HG03378 (cell line): ENCODE measurements at regions not wholly inside any gene's neighbourhood (a gene's known extent, or its start where the extent isn't known, plus 50 kb on each side); places are given as distances from the start of the nearest gene placed in this dataset.
A peak's percentile ranks its signal among the peaks of the same experiment; 100 is the strongest.

Source experiments
- ATAC-seq: cut with Tn5 transposase; IDR thresholded peaks from one replicate; pipeline ENCODE4 v1.9.1; 2021; ENCODE audit warnings: mild to moderate bottlenecking, moderate library complexity; ENCODE audit not compliant: unreplicated experiment

DNA sequence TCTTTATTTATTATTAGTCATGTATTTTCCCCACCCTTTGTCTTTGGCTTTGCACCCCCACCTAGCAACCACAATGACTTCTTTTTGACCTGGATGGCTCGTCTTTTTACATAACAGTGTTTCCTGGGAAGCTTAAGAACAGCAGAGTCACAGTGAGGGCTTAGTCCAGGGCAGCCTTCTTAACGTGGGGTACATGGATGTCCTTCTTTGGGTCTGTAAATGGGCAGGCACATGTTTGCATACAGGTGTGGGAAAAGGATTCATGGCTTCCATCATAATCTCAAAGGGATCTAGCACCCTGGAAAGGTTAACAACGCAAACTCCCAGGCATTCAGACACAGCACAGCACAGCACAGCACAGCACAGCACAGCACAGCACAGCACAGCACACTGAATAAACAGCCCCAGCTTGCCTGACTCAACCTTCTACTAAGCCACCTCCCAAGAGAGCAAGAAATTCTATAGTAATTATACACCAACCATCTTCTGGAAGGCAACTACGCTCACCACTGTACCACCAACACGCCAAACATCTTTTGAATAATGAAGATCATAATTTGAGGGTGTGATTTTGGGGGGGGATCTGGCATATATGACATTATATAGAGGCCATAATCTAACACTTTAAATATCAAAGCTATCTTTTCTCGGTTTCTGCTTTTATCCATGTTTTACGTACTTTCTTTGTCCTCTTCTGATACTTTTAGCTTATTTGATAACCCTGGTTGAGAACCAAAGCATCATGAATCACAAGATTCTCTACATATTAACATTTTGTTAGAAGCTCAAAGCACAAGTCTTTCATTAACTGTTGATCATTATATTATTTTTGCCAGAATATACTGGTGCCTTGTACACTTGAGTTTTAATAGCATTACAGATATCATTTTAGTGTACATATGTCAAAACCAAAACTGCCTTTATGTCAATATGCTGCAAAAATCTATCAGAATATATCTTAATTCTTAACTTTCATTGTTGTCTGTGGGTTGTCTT, 177.2 kb upstream of the KLF14 start:
- no peak for ATAC-seq

DNA sequence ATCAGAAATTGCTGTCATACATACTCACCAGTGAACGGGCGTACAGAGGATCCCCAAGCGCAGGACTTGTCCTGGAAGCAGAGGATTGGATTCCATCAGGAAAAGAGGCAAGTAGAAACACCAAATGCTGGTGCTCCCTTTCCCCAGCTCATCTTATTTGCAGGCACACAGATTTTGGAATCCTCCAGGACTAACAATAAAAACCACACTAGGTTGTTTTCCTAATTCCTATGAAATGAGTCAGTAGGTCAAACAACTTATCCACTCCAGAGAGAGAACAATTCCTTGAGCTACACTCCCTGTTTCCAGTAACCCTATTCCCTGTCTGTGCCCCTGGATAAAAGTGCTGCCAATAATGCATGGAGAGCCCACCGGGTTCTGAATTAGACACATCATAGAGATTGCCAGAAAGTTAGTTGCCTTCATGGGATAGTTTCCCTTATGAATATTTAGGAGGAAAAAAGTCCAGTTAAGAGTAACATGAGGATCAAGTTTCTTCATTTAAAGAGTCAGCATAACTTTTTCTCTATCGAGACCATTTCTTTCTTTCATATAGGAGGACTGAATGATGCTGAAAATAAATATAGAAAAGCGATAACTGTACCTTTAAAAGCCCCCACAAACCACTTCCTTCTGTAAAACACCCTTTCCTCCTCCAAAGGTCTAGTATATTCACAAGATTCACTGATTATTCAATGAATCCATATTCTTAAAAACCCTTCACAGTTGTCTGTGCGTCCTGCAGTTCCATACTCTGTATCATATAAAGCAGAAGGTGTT, 178.3 kb upstream of the KLF14 start:
- ATAC-seq, result no peak

DNA sequence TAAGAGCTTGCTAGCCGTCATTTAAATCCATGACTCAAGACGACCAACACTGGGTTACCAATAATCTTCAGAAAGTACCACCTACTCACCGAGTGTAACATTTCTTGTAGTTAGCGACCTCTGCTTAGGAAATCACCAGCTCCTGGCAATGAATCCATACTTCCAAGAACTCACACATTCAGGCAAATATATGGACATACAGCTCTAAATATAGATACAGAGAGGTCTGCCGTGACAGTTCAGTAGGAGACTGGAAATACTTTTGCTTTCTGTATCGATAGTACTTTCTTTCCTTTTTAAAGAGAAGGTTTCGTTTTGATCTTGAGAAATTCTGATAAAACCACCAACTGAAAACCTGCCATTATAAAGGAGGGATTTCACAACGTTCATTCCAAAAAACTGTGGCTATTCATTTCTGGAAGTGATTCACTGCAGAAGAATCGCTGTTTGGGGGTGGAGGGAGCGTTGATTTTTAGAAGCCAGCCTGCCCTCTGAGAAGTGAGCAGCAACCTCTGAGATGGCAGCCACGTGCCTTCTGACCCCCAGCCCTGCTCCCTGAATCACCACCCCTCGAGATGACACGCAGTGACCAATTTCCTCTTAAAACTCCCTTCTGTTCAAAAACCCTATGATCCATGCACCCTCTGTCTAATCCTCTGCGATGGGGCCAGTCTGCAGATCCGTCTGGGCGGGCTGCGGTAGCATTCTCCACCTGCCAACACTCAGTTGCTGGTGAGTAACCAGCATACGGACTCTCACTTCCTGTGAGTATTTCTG, 179.0 kb upstream of the KLF14 start:
- ATAC-seq, result peak; percentile 87

DNA sequence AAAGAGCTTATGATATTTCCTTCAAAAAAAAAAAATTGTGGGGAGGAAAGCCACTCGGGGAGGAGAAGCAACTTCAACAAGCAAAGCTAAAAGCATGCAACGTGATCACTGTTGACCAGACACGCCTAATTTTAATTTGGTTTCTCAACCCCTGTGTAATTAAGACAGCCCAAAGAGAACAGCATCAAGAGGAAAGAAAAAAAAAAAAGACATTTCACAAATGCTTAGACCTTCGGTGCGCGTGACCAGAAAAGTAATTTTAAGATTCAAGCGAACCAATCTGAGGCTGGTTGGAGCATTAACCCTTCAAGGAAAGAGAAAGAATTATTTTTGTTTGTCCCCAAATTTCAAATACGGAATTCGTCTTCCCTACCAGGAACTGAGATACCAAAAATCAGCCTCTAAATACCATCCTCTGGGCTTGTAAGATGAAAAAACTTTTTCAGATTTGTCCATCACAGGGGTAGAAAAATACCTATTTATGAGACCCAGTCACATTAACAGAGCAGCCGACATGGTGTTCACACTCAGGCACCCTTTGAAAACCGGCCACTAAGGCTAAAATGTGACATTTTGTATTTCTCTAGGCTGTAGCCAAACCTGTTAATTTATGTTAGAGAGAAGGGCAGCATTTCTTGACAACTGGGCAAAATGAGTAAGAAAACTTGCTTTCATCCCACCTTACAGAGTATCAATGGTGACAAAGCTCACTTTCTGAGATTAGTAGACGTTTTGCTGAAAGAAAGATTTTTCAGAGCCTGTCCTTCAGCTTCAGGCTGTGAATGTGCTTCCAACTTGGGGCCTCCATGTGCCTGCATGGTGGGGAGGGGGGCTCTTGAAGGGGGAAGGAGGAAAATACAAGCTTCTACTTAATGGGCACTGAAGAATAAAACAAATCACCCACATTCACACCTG, 179.9 kb upstream of the KLF14 start:
- ATAC-seq, result no peak

DNA sequence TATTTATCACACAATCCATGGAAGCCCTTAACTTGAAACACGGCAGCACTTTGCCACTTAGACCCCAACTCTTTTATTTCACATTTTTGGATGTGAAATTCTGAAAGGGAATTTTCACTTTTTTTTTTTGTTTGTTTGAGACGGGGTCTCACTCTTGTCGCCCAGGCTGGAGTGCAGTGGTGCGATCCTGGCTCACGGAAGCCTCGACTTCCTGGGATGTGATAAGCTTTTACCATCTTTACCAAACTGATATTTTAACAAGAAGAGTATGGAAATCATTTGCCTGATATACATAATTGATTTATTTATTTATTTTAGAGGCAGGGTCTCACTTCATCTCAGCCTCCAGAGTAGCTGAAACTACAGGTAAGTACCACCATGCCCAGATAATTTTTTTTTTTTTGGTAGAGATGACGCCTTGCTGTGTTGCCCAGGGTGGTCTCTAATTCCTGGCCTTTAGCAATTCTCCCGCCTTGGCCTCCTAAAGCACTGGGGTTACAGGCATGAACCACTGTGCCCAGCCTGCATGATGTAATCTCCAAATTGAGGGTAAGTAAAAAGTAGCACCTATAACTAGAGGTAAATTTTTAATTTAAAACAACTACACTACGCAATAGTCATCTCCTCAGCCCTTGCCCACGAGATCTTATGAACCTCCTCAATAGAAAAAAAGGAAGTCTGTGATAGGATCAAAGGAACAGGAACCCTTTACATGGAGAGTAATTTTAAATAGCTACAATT, 180.7 kb upstream of the KLF14 start:
- ATAC-seq, result no peak

DNA sequence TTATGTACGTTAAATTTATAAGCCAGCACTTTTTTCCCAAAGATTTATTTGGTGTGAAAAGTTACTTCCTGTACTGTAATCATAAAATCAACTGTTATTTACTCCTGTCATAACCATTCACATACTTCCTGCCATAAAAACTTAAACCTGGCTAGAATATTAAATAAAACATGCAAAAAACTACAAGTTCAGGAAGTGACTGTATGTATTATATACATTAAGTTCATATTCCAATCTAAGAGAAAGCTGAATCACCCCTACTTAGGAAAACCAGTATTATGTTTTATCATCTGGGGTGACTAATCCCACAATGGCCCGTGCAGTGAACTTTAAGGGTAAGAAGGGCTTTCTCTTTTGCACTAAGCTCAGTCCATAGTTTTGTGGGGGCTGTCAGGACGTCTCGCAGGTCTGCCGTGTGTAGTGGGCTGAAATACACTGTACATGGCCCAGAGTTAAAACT, 183.7 kb upstream of the KLF14 start:
- no peak for ATAC-seq

DNA sequence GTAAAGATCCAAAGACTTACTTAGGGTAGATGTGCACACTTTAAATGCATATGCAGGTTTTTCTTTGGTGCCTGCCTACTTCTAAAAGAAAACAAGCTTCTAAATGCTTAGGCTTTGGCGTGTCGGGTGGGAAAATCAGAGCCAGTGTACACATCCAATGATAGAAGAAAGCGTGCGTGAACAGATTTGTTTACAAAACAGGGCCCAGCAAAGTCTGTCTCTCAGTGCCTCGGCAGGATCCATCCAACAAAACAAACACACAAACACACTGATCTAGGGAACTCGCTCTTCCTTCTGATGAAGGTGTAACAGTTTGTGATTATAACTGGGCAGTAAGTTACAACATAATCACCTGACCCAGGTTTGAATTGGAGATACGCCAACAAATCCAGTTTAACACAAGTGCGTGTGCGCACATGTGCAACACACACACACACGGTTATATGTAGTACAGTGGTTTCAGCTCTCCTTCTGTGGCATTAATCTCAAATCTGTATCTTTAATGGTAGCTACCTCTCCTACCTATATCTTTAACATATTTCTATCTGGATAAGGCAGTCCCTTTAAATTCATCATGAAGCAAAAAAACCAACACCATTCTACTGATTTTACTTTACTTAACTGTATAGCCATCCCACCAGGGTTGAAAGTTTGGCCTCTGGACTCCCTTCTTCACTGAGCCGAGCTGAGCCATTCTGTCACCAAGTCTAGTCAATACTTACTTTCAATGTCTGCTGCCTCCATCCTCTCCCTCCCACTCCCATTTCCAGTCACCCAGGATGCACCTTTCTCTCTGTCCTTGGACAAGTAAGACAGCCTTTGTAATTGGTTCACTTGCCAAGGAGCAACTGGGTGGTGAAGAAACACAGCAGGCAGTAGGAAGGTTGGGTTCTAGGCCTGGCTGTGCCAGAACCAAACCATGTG, 184.4 kb upstream of the KLF14 start:
- no peak for ATAC-seq

DNA sequence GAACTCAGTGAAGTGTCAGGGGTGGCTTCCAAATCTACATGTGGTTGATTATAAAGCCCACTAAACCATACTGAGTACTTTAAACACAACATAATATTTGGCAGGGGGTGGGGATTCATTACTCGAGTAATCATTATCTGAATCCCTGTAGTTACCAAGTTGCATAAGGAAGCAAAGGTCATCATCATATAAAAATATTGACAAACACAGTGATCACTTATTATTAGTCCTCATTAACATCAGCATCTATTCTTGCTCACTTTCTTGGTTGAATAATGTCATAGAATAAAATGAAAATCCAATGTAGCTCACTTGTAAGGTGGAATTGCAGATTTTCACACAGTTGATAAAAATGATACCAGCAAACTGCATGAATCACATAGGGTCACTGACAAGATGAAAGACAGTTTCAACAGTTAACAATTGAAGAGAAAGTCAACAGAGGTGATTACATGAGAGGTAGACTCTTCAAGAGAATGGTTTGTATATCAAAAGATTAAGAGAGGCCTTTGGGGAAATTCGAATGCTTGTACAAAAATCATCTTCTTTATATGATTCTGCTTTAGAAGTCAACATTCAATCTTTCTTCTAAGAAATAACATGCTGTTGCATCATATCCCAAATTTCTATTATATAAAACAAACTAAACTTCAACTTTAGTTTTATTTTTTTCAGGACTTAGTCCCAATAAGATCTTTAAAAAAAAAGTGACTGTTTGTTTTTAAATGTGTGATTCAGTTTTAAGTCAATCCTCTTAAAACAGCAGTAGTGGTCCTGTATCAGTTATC, 185.5 kb upstream of the KLF14 start:
- no peak for ATAC-seq

DNA sequence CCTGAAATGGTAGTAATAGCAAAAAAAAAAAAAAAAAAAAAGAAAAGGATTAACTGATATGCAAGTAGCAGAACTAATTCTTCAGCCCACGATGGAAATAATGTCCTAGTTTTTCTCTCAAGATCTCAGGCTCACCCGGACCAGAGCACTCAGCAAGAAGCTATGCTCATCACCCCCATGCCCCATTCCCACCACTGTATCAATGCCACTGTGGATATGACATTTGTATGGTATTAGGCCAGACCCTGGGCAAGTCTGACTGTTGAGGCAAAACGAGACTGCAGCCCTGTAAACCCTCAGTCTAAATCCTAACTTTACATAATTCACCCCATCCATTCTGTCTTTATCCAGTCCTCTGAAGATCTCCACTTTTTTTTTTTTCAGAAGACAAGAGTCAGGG, 186.1 kb upstream of the KLF14 start:
- no peak for ATAC-seq

DNA sequence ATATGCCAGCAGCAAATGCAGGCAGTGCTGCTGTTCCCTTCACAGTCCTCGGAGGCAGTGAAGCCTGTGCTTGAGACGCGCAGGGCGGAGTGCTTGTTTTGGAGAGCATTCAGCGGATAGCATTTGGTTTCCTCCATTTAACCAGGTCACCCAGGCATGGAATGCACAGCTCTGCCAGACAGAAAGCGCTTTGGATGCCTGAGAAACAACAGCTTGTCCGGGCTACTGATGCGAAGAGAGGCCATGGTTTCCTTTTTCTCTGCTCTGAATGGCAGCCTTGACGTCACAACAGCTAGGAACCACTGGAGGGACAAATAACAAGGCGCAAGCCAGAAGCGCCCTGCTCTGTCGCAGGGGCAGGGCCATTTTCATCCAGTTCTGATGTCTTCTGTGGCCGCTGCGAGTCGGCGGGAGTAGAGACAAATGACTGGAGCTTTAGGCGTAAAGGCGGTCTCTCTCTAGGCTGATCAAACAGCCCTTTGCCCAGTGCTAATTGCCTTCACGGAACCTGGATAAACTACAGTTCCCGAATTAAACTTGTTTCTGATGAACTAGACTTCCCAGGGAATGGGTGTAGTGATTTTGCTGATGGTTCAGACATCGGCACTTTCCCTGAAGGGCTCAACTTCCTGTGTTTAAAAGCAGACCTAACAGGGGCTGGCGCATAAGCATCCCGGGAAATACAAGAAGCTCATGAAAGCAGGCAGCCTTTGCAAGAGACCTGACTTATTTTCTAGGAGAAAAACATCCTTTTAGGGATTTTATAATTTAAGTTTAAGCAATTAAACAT, 187.6 kb upstream of the KLF14 start:
- no peak for ATAC-seq

DNA sequence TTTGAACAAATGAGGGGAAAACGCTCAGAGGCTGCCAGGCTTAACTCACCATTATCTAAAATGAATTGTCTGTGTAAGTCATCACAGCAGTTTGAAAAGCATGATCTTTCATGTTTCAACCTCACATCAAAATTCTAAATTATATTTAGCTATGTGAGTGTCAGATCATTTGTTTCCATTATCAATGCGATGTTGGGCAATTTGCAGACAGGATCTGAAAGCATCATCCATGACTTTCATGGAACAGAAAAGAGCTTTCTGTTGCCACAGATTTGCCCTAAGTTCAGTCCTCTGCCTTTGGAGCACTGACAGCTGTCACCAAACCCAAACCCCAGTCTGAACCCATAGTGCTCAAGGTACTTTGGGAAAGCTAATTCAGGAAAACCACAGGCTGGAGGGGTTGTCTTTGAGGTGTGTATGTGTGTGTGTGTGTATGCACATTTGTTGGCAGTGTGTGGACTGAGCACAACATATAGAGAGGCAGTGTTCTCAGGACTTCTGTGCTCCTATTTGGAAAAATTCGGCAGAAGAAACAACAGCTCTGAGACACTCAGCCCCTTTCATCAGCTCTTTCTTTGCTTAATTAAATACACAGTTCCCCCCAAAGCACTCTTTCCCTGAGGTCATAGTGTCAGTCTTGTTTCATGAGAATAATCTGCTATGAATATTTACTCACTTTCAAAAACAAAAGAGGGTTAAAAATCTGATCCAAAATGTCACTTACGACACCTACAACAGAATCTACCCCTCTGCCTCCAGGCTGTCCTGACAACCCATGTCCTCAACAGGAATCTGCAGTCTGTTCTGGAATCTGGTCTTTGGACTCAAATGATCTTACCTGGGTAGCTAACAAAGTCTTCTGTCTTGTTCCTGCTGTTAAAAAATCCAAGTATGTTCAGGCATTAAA, 188.5 kb upstream of the KLF14 start:
- ATAC-seq, result no peak

DNA sequence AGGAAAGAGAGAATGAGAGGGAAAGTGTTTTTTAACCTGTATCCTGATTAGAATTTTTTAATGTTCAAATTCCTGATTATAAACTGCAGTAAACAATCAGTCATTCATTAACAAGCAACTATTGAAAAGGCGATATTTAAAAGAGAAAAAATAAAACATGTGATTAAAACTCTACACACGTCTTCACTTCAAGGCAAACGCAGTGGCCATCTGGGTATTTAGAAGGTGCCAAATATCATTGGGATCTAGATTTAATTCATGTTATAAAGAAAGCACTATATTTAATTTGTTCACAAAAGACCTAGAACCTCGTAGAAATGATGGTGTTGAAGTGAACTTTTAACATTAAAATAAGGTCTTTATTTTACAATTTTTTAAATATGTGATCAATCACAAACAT, 189.4 kb upstream of the KLF14 start:
- no peak for ATAC-seq

DNA sequence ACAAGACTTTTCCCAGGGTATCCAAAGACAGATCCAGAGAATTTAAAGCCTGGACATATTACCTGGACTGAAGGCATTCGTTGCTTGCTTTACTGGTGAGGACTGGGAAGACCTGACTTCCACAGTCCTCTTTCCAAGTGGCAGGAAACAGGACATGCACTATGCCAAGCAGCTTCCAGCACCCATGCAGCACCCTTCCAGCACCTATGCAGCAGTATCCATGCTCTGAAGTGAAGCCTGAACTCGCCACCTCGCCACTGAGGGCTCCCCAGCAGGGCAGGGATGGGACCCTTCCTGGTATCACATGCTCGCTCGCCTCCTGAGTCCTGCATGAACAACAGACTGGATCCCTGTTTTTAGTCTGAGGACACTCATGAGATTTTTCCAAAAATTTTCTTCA, 189.9 kb upstream of the KLF14 start:
- no peak for ATAC-seq

DNA sequence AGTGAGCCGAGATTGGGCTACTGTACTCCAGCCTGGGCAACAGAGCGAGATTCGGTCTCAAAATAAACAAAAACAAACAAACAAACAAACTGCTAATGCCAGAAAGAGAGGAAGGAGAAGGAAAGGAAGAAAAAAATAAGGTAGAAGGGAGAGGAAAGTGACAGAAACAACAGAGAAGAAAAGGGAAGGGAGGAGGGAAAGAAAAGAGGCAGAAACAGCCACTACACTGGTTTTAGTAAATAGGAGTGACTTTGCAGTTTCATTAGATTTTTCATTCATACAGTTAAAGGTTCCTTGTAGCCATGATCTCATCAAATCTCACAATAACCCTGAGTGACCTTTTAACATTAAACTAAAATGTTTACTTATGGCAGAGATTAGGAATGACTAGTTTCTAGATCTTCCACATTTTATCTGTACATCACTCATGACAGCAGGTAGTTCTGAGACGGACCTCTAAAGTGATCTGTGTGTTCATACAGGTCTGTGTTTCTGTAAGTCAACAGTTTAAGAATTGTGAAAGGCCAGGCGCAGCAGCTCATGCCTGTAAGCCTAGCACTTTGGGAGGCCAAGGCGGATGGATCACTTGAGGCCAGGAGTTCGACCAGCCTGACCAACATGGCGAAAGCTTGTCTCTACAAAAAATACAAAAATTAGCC, 191.3 kb upstream of the KLF14 start:
- no peak for ATAC-seq

DNA sequence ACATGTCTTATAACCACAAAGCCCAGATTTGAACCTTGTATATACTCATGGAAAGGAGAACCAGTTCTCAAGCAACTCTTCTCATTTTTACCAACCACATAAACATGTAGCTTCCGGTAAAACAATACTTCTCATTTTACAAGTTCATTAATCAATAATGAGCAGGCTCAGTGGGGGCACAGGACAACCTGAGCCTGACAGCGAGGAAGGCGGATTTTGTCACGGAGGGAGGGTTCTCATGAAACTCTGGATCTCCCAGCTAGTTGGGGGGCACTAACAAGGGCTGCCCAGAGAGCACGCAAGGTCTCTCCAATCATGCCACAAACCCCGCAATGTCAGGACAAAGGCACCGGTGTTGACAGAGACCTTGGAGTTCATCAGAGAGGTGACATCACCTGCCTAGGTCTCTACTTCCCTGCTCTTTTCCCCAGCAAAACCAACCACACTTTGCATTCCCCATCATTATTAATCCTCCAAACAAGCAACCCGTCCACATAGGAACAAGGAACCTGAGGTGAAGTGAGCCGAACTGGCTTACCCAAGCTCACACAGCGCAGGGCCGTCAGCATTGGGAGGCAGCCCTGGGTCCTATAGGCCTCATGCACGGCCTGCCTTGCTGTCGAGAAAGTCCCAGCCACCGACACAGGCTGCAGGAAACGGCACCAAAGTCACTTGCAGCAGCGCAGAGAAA, 192.1 kb upstream of the KLF14 start:
- ATAC-seq, result no peak
